GM23338 (cell line): ENCODE measurements at regions not wholly inside any gene's neighbourhood (a gene's known extent, or its start where the extent isn't known, plus 50 kb on each side); places are given as distances from the start of the nearest gene placed in this dataset.

ENCODE experiments used
- CREB1 ChIP-seq: fragments of 250-450 bp; sonication (Bioruptor Pico); IDR thresholded peaks from 2 replicates; pipeline ENCODE4 v1.5.0; 2020; ENCODE audit warnings: low read depth, mild to moderate bottlenecking, moderate library complexity
- ETS1 ChIP-seq: IDR thresholded peaks from 2 replicates; pipeline ENCODE4 v1.6.1; 2016; ENCODE audit warnings: antibody characterized with exemption
- EZH2 ChIP-seq: fragments of 200-600 bp; sonication (generic); IDR thresholded peaks from one replicate; pipeline ENCODE4 v1.8.0; 2017; ENCODE audit warnings: antibody characterized with exemption, mild to moderate bottlenecking, low read depth; ENCODE audit not compliant: unreplicated experiment
- EZH2phosphoT487 ChIP-seq: fragments of 200-600 bp; sonication (generic); IDR thresholded peaks from one replicate; pipeline ENCODE4 v1.8.1; 2018; ENCODE audit warnings: antibody characterized with exemption; ENCODE audit not compliant: unreplicated experiment
- JUNB ChIP-seq: IDR thresholded peaks from one replicate; pipeline ENCODE4 v1.6.1; 2016; ENCODE audit warnings: antibody characterized with exemption; ENCODE audit not compliant: unreplicated experiment
- NANOG ChIP-seq: IDR thresholded peaks from 2 replicates; pipeline ENCODE4 v1.6.1; 2016; ENCODE audit warnings: antibody characterized with exemption, borderline replicate concordance
- POLR2AphosphoS5 ChIP-seq: IDR thresholded peaks from 2 replicates; pipeline ENCODE4 v1.6.1; 2016; ENCODE audit warnings: antibody characterized with exemption, low read depth
- REST ChIP-seq: IDR thresholded peaks from one replicate; pipeline ENCODE4 v1.6.1; 2018; ENCODE audit warnings: antibody characterized with exemption; ENCODE audit not compliant: unreplicated experiment
- ZNF114 ChIP-seq: fragments of 250-450 bp; sonication (Bioruptor Pico); IDR thresholded peaks from 2 replicates; pipeline ENCODE4 v1.5.0; 2020; ENCODE audit warnings: mild to moderate bottlenecking, moderate library complexity
- ZNF331 ChIP-seq: fragments of 250-450 bp; sonication (Bioruptor Pico); IDR thresholded peaks from 2 replicates; pipeline ENCODE4 v1.5.0; 2020; ENCODE audit warnings: low read depth, mild to moderate bottlenecking, moderate library complexity
- TF ChIP-seq, protein P1 (sequence below), 2 experiments: fragments of 200-600 bp in 1 of 2; sonication (generic) in 1 of 2; conservative IDR thresholded peaks; 2 replicates each; pipeline versions ENCODE4 v1.5.1 to v1.6.1; 2016 to 2017; ENCODE audit warnings: antibody characterized with exemption in 2 of 2, low read depth in 2 of 2, mild to moderate bottlenecking in 2 of 2, moderate library complexity in 1 of 2

- TF ChIP-seq EZH2, result no peak
- TF ChIP-seq, protein P1, sequence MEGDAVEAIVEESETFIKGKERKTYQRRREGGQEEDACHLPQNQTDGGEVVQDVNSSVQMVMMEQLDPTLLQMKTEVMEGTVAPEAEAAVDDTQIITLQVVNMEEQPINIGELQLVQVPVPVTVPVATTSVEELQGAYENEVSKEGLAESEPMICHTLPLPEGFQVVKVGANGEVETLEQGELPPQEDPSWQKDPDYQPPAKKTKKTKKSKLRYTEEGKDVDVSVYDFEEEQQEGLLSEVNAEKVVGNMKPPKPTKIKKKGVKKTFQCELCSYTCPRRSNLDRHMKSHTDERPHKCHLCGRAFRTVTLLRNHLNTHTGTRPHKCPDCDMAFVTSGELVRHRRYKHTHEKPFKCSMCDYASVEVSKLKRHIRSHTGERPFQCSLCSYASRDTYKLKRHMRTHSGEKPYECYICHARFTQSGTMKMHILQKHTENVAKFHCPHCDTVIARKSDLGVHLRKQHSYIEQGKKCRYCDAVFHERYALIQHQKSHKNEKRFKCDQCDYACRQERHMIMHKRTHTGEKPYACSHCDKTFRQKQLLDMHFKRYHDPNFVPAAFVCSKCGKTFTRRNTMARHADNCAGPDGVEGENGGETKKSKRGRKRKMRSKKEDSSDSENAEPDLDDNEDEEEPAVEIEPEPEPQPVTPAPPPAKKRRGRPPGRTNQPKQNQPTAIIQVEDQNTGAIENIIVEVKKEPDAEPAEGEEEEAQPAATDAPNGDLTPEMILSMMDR (conservative IDR thresholded peaks at IDR 0.05; ENCODE audit: low read depth in 2 of 2), result no peak
- no peak for TF ChIP-seq POLR2AphosphoS5
- no peak for TF ChIP-seq EZH2phosphoT487
- TF ChIP-seq ZNF114, result no peak
- no peak for TF ChIP-seq REST
- TF ChIP-seq JUNB, result no peak
- TF ChIP-seq NANOG, result no peak
- no peak for TF ChIP-seq ETS1
- TF ChIP-seq CREB1, result no peak
- TF ChIP-seq ZNF331 (CRISPR knock-in tag), result no peak
Observed at GRCh38 chr4:56282004-56282403, 105.3 kb downstream of the AASDH start.
